Stimulated activated CD8-positive, alpha-beta memory T cell treated with anti-CD3 and anti-CD28 coated beads, Interleukin-7, amount 100 ng/mL, for 24 hours (primary cell): ENCODE measurements at regions not wholly inside any gene's neighbourhood (a gene's known extent, or its start where the extent isn't known, plus 50 kb on each side); places are given as distances from the start of the nearest gene placed in this dataset.

ENCODE experiments used
- DNase-seq: peaks from one replicate; pipeline ENCODE4 v3.0.0-alpha.2; 2020; ENCODE audit warnings: low read depth

DNA sequence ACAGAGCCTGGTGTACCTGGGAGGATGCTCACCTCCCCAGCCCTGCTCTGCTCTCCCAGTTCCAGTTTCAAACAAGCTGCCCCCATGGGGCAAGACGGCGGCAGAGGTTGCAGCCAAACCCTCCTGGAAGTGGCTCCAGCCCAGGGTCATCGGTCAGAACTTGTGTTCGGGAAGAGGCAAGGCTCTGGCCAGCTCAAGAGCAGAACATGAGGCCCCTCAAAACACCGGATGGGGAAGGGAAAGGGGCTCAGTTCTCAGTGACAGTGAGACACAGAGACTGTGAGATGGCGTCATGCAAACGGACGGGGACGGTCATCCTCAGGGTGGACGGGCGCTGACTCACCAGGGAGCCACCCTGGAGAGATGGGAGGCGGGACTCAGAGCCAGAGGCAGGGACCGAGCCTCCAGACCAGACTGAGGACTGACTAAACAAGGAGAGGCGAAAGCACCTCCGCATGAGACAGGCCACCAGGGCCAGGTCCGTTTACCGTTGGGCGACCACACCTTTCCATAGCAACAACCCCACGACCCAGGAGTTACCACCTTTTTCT is 63.9 kb upstream of the GALNT9 start:
- DNase-seq: no peak

DNA sequence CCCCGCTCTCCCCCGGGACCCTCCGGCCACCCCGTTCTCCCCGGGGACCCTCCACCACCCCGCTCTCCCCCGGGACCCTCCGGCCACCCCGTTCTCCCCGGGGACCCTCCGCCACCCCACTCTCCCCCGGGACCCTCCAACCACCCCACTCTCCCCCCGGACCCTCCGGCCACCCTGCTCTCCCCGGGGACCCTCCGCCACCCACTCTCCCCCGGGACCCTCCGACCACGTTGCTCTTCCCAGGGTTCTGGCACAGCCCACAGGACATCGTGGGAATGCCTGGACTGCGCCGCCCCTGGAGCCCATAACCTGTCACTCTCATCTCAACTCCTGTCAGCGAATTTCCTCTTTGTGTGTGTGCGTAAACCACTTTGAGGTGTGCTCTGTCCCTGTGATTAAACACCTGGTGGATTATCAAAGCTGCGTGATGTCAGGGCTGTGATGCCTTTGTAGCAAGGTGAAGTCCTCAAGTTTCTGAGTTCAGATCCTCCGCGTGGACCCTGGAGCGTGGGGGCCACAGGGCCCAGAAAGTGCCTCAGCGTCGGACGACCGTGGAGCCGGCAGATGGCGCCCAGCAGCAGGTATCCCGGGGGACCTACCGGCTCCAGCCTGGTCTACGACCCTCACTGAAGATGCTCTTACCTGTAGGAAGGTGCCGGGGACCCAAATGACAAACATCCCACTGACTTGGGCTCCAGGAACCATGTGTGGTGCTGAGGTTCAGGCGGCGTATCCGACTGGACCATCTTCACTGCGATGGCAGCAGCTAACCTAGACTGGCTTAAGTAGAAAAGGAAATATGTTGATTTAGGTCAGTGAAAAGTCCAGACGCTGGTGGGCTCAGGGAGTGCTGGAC is 63.2 kb upstream of the GALNT9 start:
- no peak for DNase-seq

DNA sequence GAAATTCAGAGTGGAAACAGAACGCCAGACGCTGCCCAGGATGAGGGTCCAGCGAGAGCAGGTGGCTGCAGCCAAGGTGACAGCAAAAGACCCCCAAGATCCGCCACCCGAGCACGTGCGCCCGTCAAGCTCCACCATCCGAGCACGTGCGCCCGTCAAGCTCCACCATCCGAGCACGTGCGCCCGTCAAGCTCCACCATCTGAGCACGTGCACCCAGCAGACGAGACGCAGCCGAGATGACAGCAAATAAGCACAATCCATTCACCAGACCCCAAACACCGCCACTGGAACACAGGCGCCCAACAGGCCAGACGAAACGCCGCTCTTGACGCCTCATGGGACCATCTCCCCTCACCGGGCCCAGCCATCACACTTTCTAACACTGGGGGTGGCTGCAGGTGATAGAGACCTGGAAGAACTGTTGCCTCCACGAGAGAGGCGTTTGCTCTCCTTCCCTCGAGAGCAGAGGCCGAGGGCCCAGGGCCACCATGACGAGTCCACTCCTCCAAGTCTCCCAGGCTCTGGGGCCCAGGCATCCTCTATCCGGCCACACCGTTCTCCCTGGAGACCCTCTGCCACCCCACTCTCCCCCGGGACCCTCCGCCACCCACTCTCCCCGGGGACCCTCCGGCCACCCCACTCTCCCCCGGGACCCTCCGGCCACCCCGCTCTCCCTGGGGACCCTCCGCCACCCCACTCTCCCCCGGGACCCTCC is 62.1 kb upstream of the GALNT9 start:
- no peak for DNase-seq

DNA sequence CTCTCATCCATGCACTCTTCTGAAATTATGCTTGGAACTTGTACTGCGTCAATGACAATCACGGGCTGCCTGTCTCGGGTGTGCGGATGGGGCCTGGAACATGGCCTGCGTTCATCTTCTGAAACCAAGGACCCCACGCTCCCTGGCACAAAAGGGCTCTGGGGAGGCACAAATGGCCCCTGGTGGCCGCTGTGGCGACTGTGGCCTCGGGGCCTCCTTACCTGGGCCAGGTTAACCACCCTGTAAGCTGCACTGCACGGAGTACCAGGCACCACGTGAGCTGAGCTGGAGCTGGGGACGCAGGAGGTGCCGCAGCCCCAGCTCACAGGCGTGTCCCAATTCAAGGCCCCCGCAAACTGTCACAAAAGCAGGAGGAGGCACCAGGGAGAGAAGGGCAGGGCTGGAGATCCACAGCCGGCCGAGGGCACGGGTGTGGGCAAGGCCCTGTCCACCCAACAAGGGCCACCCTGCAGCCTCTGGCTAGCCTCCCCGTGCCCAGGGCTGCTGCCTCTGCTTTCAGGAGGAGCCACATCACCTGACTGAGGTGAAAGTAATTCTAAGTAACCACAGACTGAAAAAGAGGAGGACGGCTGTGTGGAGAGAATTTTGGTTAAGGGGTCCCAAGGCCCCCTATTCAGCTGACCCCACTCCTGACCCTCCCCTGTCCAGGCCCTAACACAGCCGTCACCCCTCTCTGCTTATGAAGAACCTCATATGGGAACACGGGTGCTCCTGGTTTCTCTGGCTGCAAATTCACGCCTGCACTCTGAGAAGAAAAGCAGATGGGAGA is 61.1 kb upstream of the GALNT9 start:
- DNase-seq: no peak

DNA sequence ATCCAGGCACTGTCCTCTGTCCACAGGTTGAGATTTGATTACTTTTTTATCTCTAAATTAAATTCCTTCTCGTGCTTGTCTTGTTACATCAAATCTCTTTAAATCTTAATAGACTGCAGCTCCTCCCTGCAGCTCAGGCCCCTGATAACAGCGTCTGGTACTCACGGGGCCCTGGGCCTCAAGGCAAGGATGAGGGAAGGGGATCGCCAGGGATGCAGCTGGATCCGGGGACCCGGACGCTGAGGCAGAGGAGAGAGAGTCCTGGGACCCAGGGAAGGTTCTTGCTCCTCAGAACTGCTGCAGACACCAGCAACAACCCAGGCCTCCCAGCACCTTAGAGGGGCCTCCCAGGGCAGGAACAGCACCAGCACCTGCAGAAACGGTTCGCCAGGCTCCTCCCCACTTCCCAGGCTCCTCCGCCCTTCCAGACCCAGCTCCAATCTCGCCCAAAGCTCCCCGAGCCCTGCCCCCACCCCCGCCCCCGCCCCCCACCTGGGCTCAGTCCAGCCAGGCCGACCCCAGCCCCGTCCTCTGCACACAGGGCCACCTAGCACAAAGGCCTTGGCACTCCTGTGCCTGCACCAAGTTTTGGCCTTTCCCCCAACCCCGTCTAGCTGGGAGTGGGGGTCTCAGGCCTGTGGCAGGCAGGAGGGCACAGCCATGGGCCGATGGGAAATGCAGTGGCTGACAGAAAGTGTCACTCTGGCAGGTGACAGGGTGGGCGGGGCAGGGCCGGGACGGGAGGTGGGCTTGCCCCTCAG is 60.3 kb upstream of the GALNT9 start:
- no peak for DNase-seq

DNA sequence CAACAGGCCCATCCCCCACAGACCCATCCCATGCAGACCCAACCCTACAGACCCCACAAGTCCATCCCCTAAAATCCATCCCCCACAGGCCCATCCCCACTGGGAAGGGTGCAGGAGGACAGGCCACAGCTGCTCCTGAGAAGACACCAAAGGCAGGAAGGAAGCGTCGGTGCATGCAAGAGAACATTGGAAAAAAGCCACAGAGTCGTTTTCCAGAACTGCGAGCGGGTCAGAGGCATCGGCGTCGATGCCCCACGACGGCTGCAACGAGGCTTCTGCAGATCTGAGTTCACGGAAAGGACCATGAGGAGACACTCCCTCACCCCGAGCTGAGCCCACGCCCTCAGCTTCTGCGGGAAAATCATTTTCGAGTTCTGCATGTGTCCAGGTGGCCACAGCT is 59.6 kb upstream of the GALNT9 start:
- DNase-seq: no peak

DNA sequence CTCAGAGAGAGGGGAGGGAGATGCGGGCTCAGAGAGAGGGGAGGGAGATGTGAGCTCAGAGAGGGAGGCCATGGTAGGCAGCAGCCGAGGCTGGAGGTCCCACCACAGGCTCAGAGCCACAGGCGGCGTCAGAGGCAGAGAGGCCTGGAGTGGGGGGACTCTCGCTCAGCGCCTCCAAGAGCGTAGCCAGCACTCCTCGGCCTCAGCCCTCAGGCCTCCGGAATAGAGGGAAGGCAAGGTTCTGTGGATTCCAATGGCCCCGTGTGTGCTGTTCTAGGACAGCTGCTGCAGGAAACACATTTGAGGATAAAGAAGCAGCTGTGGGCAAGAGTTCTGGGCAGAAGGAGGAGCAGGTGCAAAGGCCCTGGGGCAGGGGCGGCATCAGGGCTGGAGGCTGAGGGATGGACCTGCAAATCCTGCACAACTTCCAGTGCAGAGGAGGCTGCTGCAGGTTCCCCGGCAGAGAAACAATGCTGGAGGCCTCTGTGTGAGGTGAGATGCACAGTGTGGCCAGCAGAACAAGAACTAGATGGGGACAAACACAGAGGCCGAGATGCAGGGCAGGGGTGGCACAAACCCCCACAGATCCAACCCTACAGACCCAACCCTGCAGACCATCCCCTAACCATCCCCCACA is 59.1 kb upstream of the GALNT9 start:
- DNase-seq: no peak

DNA sequence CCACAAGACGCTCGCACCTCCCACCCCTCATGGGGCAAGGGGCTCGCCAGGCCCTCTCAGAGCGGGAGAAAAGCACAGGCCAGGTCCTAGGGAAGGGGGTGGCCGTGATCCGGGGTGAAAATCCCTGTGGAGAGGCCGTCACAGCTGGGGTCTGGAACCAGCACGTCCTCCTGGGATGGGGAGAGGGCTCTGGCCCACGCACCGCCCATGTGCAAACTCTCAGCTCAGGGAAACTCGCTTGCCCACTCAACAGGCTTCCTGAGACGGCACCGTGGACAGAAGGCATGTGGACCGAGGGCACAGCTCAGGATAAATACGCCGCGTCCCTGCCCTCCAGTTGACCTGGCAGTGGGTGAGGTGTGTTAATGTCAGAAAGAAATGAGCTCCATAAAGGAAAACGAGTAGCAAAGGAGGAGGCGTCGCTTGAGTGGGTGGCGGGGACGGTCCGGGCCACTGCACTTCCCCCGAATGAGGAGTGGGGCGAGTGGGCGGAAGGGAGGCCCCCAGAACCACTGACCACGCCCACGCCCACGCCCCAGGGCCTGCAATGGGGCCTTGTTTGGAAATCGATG is 57.6 kb upstream of the GALNT9 start:
- no peak for DNase-seq

DNA sequence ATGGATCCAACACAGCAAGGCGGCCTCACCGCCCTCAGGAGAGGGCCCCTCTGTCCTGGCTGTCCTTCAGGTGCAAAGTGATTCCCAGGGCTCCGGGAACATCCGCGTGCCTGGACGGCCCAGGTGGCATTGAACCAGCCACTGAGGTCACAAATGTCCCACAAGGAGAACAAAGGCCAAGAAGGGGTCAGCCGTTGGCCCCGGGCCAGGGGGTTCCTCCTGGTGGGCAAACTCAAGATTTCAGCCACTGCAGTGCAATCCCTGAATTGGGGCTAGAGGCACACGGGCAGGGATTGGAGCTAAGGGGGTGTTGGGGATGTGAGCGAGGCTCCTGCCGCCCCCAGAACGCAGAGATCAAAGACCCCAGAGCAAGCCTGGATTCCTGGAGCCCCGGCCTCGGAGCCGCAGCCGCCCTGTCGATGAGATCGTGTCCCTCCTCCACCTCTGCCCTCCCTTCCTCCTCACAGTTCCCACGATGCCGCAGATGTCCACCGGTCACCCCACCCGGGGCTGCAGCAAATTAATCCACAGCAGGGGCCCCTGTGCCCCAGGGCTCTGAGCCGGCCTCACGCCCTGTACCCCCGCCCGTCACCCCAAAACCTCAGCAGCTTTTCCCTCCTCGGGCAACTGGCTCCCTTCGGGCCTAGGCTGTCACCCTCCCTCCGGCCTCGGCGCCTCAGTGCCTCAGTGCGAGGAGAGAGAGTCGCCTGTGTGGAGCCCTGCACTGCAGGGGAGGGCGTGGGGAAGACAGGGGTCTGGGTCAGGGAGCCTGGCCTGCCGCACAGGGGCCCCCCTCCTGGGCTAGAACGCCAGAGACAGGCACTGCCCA is 56.7 kb upstream of the GALNT9 start:
- DNase-seq: no peak

DNA sequence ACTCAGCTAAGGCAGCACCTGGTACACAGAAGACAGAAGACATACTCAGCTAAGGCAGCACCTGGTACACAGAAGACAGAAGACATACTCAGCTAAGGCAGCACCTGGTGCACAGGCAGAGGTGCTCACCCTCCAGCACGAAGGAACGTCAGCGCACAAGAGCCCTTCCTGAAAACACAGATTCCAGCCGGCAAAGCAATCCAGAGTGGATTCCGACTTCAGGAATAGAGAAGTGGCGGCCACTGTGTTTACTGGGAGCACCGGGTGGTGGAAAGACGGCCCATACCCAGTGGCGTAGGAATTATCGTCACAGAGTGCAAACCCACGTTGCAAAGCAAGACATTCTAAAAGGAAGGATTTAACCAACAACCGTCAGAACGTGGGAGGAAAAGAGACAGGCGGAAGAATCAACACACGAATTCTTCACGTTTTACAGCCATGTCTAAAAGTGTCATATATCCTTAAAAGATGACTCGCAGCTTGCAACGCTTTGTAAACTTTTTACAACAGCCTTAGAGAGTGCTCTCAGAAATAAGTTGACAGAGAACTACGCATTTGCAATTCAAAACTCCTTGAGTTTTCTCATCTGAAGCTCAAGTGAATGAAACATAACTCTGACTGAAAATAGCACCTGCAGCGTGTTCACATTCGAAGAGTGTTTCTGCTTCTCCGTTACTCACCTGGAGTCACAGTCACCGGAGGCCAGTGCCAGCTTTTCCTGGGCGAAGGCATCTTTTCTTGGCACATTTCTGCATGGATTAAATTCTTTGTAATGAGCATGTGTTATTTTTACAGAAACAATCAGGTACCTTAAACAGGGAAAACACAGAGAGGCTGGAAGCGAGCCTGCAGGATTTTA is 55.8 kb upstream of the GALNT9 start:
- DNase-seq: no peak

DNA sequence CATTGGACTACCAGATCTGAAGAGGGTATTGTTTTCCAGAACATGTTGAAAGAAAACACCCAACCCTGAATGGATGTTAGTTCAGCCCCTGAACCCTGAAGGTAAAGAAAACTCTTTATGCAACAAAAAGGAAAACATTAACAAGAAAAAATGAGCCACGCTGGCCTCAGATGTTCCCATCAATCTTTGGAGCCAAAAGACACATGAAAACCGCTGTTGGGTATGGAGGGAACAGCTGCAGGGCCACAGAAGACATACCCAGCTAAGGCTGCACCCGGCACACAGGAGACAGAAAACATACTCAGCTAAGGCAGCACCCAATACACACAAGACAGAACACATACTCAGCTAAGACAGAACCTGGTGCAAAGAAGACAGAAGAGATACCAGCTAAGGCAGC is 51.3 kb upstream of the GALNT9 start:
- DNase-seq: no peak

DNA sequence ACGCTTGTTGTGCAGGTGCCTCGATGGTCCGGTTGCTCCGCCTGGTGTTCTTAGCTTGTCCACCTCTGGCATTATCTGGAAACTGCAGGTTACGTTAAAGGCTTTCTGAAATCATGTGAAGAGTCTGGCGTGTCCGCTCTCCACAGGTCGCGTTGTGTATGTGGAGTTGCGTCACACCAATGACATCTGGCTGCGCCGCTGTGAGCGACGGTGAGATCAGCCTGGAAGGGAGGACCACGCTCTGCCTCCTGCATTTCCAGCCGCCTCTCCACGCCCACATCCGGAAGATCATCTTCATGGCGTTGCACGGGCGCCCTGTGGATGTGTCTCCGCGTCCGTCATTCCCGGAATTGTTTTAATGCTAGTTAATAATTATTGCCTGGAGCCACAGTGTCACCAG is 50.6 kb upstream of the GALNT9 start:
- DNase-seq: no peak

DNA sequence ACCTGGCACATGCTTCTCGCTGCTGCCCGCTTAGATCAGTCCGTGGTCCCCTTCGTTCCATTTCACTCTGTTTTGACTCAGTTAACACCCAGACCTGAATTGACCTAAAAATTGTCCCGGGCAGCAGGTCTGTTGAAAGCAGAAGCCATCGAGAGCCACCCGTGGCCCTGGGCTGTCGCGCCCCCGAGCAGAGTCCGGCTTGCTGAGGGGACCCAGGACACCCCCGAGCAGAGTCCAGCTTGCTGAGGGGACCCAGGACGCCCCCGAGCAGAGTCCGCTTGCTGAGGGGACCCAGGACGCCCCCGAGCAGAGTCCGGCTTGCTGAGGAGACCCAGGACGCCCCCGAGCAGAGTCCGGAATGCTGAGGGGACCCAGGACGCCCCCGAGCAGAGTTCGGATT is 50.2 kb upstream of the GALNT9 start:
- no peak for DNase-seq
